ENCODE measurements at regions not wholly inside any gene's neighbourhood (a gene's known extent, or its start where the extent isn't known, plus 50 kb on each side); places are given as distances from the start of the nearest gene placed in this dataset.

- TF ChIP-seq CTCF (IDR thresholded peaks at IDR 0.05) (no peak), EZH2 (IDR thresholded peaks at IDR 0.05) (no peak), EZH2phosphoT487 (IDR thresholded peaks at IDR 0.05) (no peak)
Measured at GRCh38 chr12:115380546-115381120, 696.7 kb upstream of the TBX3 start.
